ENCODE measurements at regions not wholly inside any gene's neighbourhood (a gene's known extent, or its start where the extent isn't known, plus 50 kb on each side); places are given as distances from the start of the nearest gene placed in this dataset.

- Histone ChIP-seq H3K27me3 (no peaks in the 10 kb centered on the region), H3K9me3 (no peaks in the 10 kb centered on the region), H3K36me3 (no peaks in the 10 kb centered on the region), H3K4me3 (no peak overlapping the region), H3K4me1 (ENCODE audit: insufficient read depth) (no peaks in the 10 kb centered on the region), H3K27ac (no peak overlapping the region)
- intact Hi-C loops (cut with DNase I): no loop called here
- 86 to 98% (median 96%) methylated on average over 1 of the region's 1 CpG for WGBS, 3 donors
- DNase-seq: no peak
- TF ChIP-seq EP300 (IDR thresholded peaks at IDR 0.05): no peak
- TF ChIP-seq POLR2A (IDR thresholded peaks at IDR 0.05): no peak
- no peak for TF ChIP-seq CTCF (IDR thresholded peaks at IDR 0.05)
These were observed 72.5 kb upstream of the TPK1 start for GRCh38 chr7:144908324-144908723.

- DNase-seq: no peak
- 43 to 57% (median 46%) methylated on average over 4 of the region's 4 CpGs for WGBS, 3 donors
These were observed 71.7 kb upstream of the TPK1 start for GRCh38 chr7:144907577-144907976.

GRCh38 chr7:144903201-144903600 is 67.3 kb upstream of the TPK1 start:
- Histone ChIP-seq H3K4me1 (ENCODE audit: insufficient read depth) (no peaks in the 10 kb centered on the region), H3K27ac (no peak overlapping the region), H3K27me3 (no peaks in the 10 kb centered on the region), H3K36me3 (no peaks in the 10 kb centered on the region), H3K9me3 (no peaks in the 10 kb centered on the region), H3K4me3 (no peak overlapping the region)
- no peak for DNase-seq
- TF ChIP-seq CTCF (IDR thresholded peaks at IDR 0.05) (no peak), EP300 (IDR thresholded peaks at IDR 0.05) (no peak), POLR2A (IDR thresholded peaks at IDR 0.05) (no peak)
- intact Hi-C loops (cut with DNase I): no loop called here
- WGBS, 3 donors: 83 to 85% (median 84%) methylated on average over 3 of the region's 3 CpGs

More at GRCh38 chr7:144907577-144907976, 71.7 kb upstream of the TPK1 start:
- Histone ChIP-seq H3K4me3 (no peak overlapping the region), H3K9me3 (no peaks in the 10 kb centered on the region), H3K36me3 (no peaks in the 10 kb centered on the region), H3K4me1 (ENCODE audit: insufficient read depth) (no peaks in the 10 kb centered on the region), H3K27me3 (no peaks in the 10 kb centered on the region), H3K27ac (no peak overlapping the region)
- TF ChIP-seq CTCF (IDR thresholded peaks at IDR 0.05): no peak
- no peak for TF ChIP-seq POLR2A (IDR thresholded peaks at IDR 0.05)
- no peak for TF ChIP-seq EP300 (IDR thresholded peaks at IDR 0.05)
- intact Hi-C loops (cut with DNase I): no loop called here

GRCh38 chr7:144892761-144893160 is 56.9 kb upstream of the TPK1 start:
- intact Hi-C loops (cut with DNase I): loop anchor here in 1 of 4 donors (2.0 kb wide), 1 partner anchor 54 kb away; no protein-coding TSS in a partner anchor
- Histone ChIP-seq H3K27ac (no peak overlapping the region), H3K4me1 (ENCODE audit: insufficient read depth) (no peaks in the 10 kb centered on the region), H3K4me3 (no peak overlapping the region), H3K36me3 (no peaks in the 10 kb centered on the region), H3K27me3 (no peaks in the 10 kb centered on the region), H3K9me3 (no peaks in the 10 kb centered on the region)
- DNase-seq: no peak
- TF ChIP-seq POLR2A (IDR thresholded peaks at IDR 0.05): no peak
- no peak for TF ChIP-seq CTCF (IDR thresholded peaks at IDR 0.05)
- TF ChIP-seq EP300 (IDR thresholded peaks at IDR 0.05): no peak
- 10 to 27% (median 11%) methylated on average over 3 of the region's 3 CpGs for WGBS, 3 donors
